H1 (cell line): ENCODE measurements at regions not wholly inside any gene's neighbourhood (a gene's known extent, or its start where the extent isn't known, plus 50 kb on each side); places are given as distances from the start of the nearest gene placed in this dataset.

ENCODE experiments used
- CTCF ChIA-PET: fragments of 300-600 bp; sonication (Branson Sonifier 250); formaldehyde crosslinking; loops from one replicate; lab custom pipeline; 2021; ENCODE audit not compliant: partially characterized antibody; lab: Charles Lee
- POLR2A ChIA-PET: fragments of 300-600 bp; sonication (Branson Sonifier 250); formaldehyde crosslinking; loops from one replicate; lab custom pipeline; 2021; ENCODE audit warnings: inconsistent platforms; ENCODE audit not compliant: partially characterized antibody; lab: Charles Lee
- DNase-seq, 2 experiments: peaks; one replicate each; pipeline versions ENCODE4 v3.0.0 to v3.0.0-alpha.2; 2010 to 2022; ENCODE audit warnings: low spot score in 2 of 2, low read depth in 1 of 2, mixed read lengths in 1 of 2
- FAIRE-seq: peaks from 2 replicates; lab custom pipeline; 2011; peaks lifted over from hg19 to GRCh38; lab: Jason Lieb, UNC
- H2AFZ ChIP-seq: 2 replicates; pipeline ENCODE4 v1.8.1; 2012; ENCODE audit warnings: low read length, inconsistent platforms
- H2AK5ac ChIP-seq: 2 replicates; pipeline ENCODE4 v1.6.1; 2013; ENCODE audit warnings: low read depth, low read length
- H2BK120ac ChIP-seq: replicated peaks from 2 replicates; pipeline ENCODE3; 2013; ENCODE audit warnings: low read depth, low read length, inconsistent platforms
- H2BK12ac ChIP-seq: 2 replicates; pipeline ENCODE4 v1.6.1; 2013; ENCODE audit warnings: low read depth, low read length
- H2BK15ac ChIP-seq: 2 replicates; pipeline ENCODE4 v1.6.1; 2013; ENCODE audit warnings: low read length
- H2BK20ac ChIP-seq: 2 replicates; pipeline ENCODE4 v1.6.1; 2013; ENCODE audit warnings: low read length
- H2BK5ac ChIP-seq: 2 replicates; pipeline ENCODE4 v1.6.1; 2013; ENCODE audit warnings: low read depth, low read length
- H3K14ac ChIP-seq: 2 replicates; pipeline ENCODE4 v1.6.1; 2013; ENCODE audit warnings: inconsistent platforms; ENCODE audit not compliant: insufficient read length
- H3K18ac ChIP-seq: 2 replicates; pipeline ENCODE4 v1.6.1; 2013; ENCODE audit warnings: low read length; ENCODE audit errors: extremely low read depth
- H3K23ac ChIP-seq: 2 replicates; pipeline ENCODE4 v1.6.1; 2013; ENCODE audit warnings: inconsistent platforms; ENCODE audit not compliant: insufficient read length
- H3K23me2 ChIP-seq: 2 replicates; pipeline ENCODE4 v1.6.1; 2013; ENCODE audit warnings: low read depth, low read length
- H3K27ac ChIP-seq: 2 replicates; pipeline ENCODE4 v1.6.1; 2011; ENCODE audit warnings: low read depth, low read length, inconsistent platforms
- H3K27me3 ChIP-seq, 4 experiments: replicated peaks in 1 of 4; 1 replicate in 1 of 4; 2 replicates in 3 of 4; pipeline versions ENCODE4 v1.6.1 to v1.8.1; 2011 to 2013; ENCODE audit warnings: low read length in 3 of 4, mild to moderate bottlenecking in 3 of 4, inconsistent platforms in 2 of 4, mixed read lengths in 2 of 4, moderate library complexity in 1 of 4; ENCODE audit not compliant: control insufficient read depth in 3 of 4, insufficient read depth in 3 of 4; ENCODE audit errors: extremely low read depth in 1 of 4
- H3K36me3 ChIP-seq, 4 experiments: 2 replicates each; pipeline versions ENCODE4 v1.6.1 to v1.8.1; 2011 to 2013; ENCODE audit warnings: mild to moderate bottlenecking in 4 of 4, low read length in 3 of 4, moderate library complexity in 2 of 4, control low read depth in 1 of 4, inconsistent platforms in 1 of 4; ENCODE audit not compliant: insufficient read depth in 4 of 4, control insufficient read depth in 2 of 4
- H3K4ac ChIP-seq: replicated peaks from 2 replicates; pipeline ENCODE3; 2013; ENCODE audit warnings: low read length, low read depth, mixed read lengths, inconsistent platforms; ENCODE audit not compliant: insufficient read length
- H3K4me1 ChIP-seq, 4 experiments: replicated peaks in 1 of 4; 1 replicate in 1 of 4; 2 replicates in 3 of 4; pipeline versions ENCODE4 v1.6.1 to v1.8.1; 2011 to 2013; ENCODE audit warnings: low read length in 3 of 4, inconsistent platforms in 2 of 4, mixed read lengths in 1 of 4; ENCODE audit not compliant: insufficient read depth in 4 of 4, control insufficient read depth in 3 of 4
- H3K4me2 ChIP-seq, 2 experiments: 2 replicates each; pipeline versions ENCODE4 v1.6.1 to v1.8.1; 2011 to 2013; ENCODE audit warnings: low read depth in 2 of 2, low read length in 2 of 2, control low read depth in 1 of 2, inconsistent platforms in 1 of 2, mild to moderate bottlenecking in 1 of 2; ENCODE audit not compliant: insufficient read depth in 1 of 2
- H3K4me3 ChIP-seq, 4 experiments: fragments of 200-600, 300-600 bp in 1 of 4; sonication (generic), shearing (Covaris generic), sonication (Bioruptor Twin) in 1 of 4; 2 replicates each; pipeline versions ENCODE4 v1.5.1 to v1.8.1; 2011 to 2016; ENCODE audit warnings: low read length in 4 of 4, low read depth in 3 of 4, control low read depth in 2 of 4, inconsistent platforms in 2 of 4, mild to moderate bottlenecking in 2 of 4, mixed read lengths in 1 of 4, moderate library complexity in 1 of 4; ENCODE audit not compliant: insufficient read depth in 2 of 4; ENCODE audit errors: extremely low read depth in 1 of 4
- H3K56ac ChIP-seq: replicated peaks from 2 replicates; pipeline ENCODE3; 2013; ENCODE audit warnings: low read depth, mild to moderate bottlenecking, mixed read lengths, low read length, inconsistent platforms; ENCODE audit not compliant: insufficient read length
- H3K79me1 ChIP-seq: 2 replicates; pipeline ENCODE4 v1.6.1; 2013; ENCODE audit warnings: low read depth, low read length, control low read depth
- H3K79me2 ChIP-seq, 2 experiments: 2 replicates each; pipeline versions ENCODE4 v1.6.1 to v1.8.1; 2012 to 2013; ENCODE audit warnings: low read length in 2 of 2, mild to moderate bottlenecking in 2 of 2, inconsistent platforms in 1 of 2; ENCODE audit not compliant: insufficient read depth in 2 of 2, control insufficient read depth in 1 of 2
- H3K9ac ChIP-seq, 4 experiments: replicated peaks in 1 of 4; 1 replicate in 1 of 4; 2 replicates in 3 of 4; pipeline versions ENCODE4 v1.6.1 to v1.8.1; 2011 to 2013; ENCODE audit warnings: low read depth in 3 of 4, low read length in 3 of 4, control low read depth in 2 of 4, mild to moderate bottlenecking in 2 of 4, moderate library complexity in 2 of 4, inconsistent platforms in 1 of 4; ENCODE audit errors: extremely low read depth in 1 of 4
- H3K9me3 ChIP-seq, 2 experiments: 2 replicates each; pipeline versions ENCODE4 v1.6.1 to v1.8.1; 2012 to 2013; ENCODE audit warnings: mild to moderate bottlenecking in 2 of 2, moderate library complexity in 2 of 2, control low read depth in 1 of 2, inconsistent platforms in 1 of 2, low read depth in 1 of 2, low read length in 1 of 2, mixed read lengths in 1 of 2; ENCODE audit not compliant: insufficient read depth in 2 of 2
- H4K20me1 ChIP-seq, 2 experiments: replicated peaks in 1 of 2; 2 replicates each; pipeline versions ENCODE3 to v1.8.1; 2011 to 2013; ENCODE audit warnings: inconsistent platforms in 2 of 2, low read length in 2 of 2, mild to moderate bottlenecking in 1 of 2; ENCODE audit not compliant: insufficient read depth in 2 of 2, control insufficient read depth in 1 of 2
- H4K5ac ChIP-seq: 2 replicates; pipeline ENCODE4 v1.6.1; 2013; ENCODE audit warnings: low read length, low read depth, mixed read lengths, inconsistent platforms; ENCODE audit not compliant: insufficient read length
- H4K8ac ChIP-seq: 2 replicates; pipeline ENCODE4 v1.8.0; 2013; ENCODE audit warnings: mild to moderate bottlenecking, moderate library complexity, low read length, inconsistent platforms; ENCODE audit not compliant: insufficient read depth; ENCODE audit errors: extremely low read depth
- H4K91ac ChIP-seq: replicated peaks from 2 replicates; pipeline ENCODE3; 2013; ENCODE audit warnings: low read length, mixed read lengths, inconsistent platforms; ENCODE audit not compliant: insufficient read length
- NANOG ChIP-seq: IDR thresholded peaks from 2 replicates; pipeline ENCODE4 v1.6.1; 2011; ENCODE audit warnings: low read length, low read depth, mild to moderate bottlenecking, inconsistent platforms; ENCODE audit not compliant: insufficient read depth, poor library complexity, severe bottlenecking
- WGBS, 2 experiments: shearing (Covaris generic) in 1 of 2; methylation state at CpG; one replicate each; pipeline versions ENCODE4 v1.1.6 to v1.1.7; 2013 to 2015; ENCODE audit warnings: low lambda C conversion rate in 2 of 2, mixed read lengths in 2 of 2, inconsistent platforms in 1 of 2, low coverage in 1 of 2, missing lambda C conversion rate in 1 of 2; ENCODE audit not compliant: insufficient replicate concordance in 2 of 2, insufficient coverage in 1 of 2, insufficient read length in 1 of 2; ENCODE audit errors: extremely low coverage in 1 of 2, missing lambda C conversion rate in 1 of 2; 5-methylcytosine and 5-hydroxymethylcytosine counted together

DNA sequence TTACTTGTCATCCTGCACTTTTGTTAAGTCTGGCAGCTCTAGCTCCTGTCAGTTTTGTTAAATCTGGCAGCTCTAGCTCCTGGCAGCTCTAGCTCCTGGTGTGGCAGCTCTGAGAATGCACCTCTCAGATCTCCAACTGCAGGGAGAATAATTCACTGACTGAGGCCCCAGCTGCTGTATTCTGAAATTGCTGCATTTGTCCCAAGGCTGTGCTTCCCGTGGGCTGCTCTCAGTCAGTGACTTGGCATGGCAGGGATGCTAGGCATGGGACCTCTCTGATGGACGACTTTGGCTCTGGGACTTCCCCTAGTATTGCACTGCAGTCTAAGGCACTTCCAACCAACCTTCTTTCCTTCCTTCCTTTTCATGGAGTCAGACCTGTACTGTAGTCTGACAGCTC lies 475.7 kb downstream of the CCDC171 start:
- H3K79me1 ChIP-seq, result no peaks in the 10 kb centered on the region
- no peak for FAIRE-seq
- no peaks in the 10 kb centered on the region for H3K23me2 ChIP-seq
- no peak overlapping the region for H4K5ac ChIP-seq
- no peak overlapping the region for H2AFZ ChIP-seq
- no peaks in the 10 kb centered on the region for H4K20me1 ChIP-seq
- no peak overlapping the region for H2BK120ac ChIP-seq
- no peak overlapping the region for H2BK12ac ChIP-seq
- no peak overlapping the region for H2BK20ac ChIP-seq
- no peak overlapping the region for H3K4ac ChIP-seq
- no peak overlapping the region for H4K8ac ChIP-seq
- H3K9ac ChIP-seq, result no peak overlapping the region
- H3K4me2 ChIP-seq, result no peak overlapping the region
- H3K4me1 ChIP-seq, result peaks cover 4 to 6% (median 5%) of the 10 kb centered on the region in 4 experiments; a peak in 4 of 7 replicates
- no peak overlapping the region for H2AK5ac ChIP-seq
- H3K36me3 ChIP-seq, result no peaks in the 10 kb centered on the region
- TF ChIP-seq NANOG, result no peak
- no peak overlapping the region for H2BK5ac ChIP-seq
- H3K4me3 ChIP-seq, result no peak overlapping the region
- no peaks in the 10 kb centered on the region for H3K27me3 ChIP-seq
- no peak overlapping the region for H3K56ac ChIP-seq
- no peak overlapping the region for H3K27ac ChIP-seq
- 84% methylated on average over 2 of the region's 2 CpGs; no CpG with 5 or more reads in 1 of the 2 experiments for WGBS, 2 experiments
- no peak overlapping the region for H3K14ac ChIP-seq
- no peak overlapping the region for H4K91ac ChIP-seq
- no peaks in the 10 kb centered on the region for H3K79me2 ChIP-seq
- no peak overlapping the region for H2BK15ac ChIP-seq
- CTCF ChIA-PET, result interaction anchor here (0.9 to 2.3 kb wide), 8 partner anchors 9 to 156 kb away, joined by 3 to 16 read pairs (median 5); no protein-coding TSS in a partner anchor
- no peak for DNase-seq
- H3K23ac ChIP-seq, result no peak overlapping the region
- H3K18ac ChIP-seq, result no peak overlapping the region
- no peaks in the 10 kb centered on the region for H3K9me3 ChIP-seq
- POLR2A ChIA-PET, result no interaction called here
